IMR-90 (cell line): ENCODE measurements at regions not wholly inside any gene's neighbourhood (a gene's known extent, or its start where the extent isn't known, plus 50 kb on each side); places are given as distances from the start of the nearest gene placed in this dataset.

Experiments used
- ATAC-seq: fragments of 200-7000 bp; cut with Tn5 transposase; 2 replicates; pipeline ENCODE4 v1.9.1; 2020; ENCODE audit warnings: low read depth, mild to moderate bottlenecking, moderate library complexity
- BruUV-seq: library from RNA; stranded (reverse); fragments of 400-500 nt; replicated peaks from 2 replicates; lab custom pipeline; 2021; lab: Mats Ljungman, UMichigan
- CTCF ChIA-PET: fragments of 300-600 bp; formaldehyde crosslinking; extraction: SDS; loops from one replicate; lab custom pipeline; 2021; ENCODE audit warnings: antibody characterized with exemption; lab: Yijun Ruan, JAX
- POLR2A ChIA-PET: fragments of 300-600 bp; sonication (Branson Sonifier 250); formaldehyde crosslinking; loops from one replicate; lab custom pipeline; 2022; ENCODE audit warnings: antibody characterized with exemption; ENCODE audit not compliant: unreplicated experiment; lab: Charles Lee
- DNase-seq: peaks from one replicate; pipeline ENCODE4 v3.0.0; 2013
- H2AFZ ChIP-seq: replicated peaks from 2 replicates; pipeline ENCODE3; 2013; ENCODE audit warnings: low read length, mild to moderate bottlenecking; ENCODE audit not compliant: poor library complexity
- H2AK5ac ChIP-seq: 2 replicates; pipeline ENCODE4 v1.6.1; 2013; ENCODE audit warnings: low read depth, low read length, inconsistent platforms
- H2AK9ac ChIP-seq: replicated peaks from 2 replicates; pipeline ENCODE3; 2013; ENCODE audit warnings: mild to moderate bottlenecking, low read depth, low read length, moderate library complexity; ENCODE audit not compliant: poor library complexity
- H2BK120ac ChIP-seq: 2 replicates; pipeline ENCODE4 v1.6.1; 2013; ENCODE audit warnings: low read depth, low read length, inconsistent platforms
- H2BK15ac ChIP-seq: 3 replicates; pipeline ENCODE4 v1.6.1; 2013; ENCODE audit warnings: low read depth, low read length, inconsistent platforms
- H2BK20ac ChIP-seq: 2 replicates; pipeline ENCODE4 v1.6.1; 2013; ENCODE audit warnings: low read depth, mild to moderate bottlenecking, inconsistent platforms, low read length, moderate library complexity
- H2BK5ac ChIP-seq: 2 replicates; pipeline ENCODE4 v1.6.1; 2013; ENCODE audit warnings: mild to moderate bottlenecking, low read depth, low read length, inconsistent platforms; ENCODE audit not compliant: poor library complexity, severe bottlenecking
- H3K14ac ChIP-seq: replicated peaks from 2 replicates; pipeline ENCODE4 v1.6.1; 2013; ENCODE audit warnings: low read depth, low read length, inconsistent platforms
- H3K18ac ChIP-seq: 2 replicates; pipeline ENCODE4 v1.6.1; 2013; ENCODE audit warnings: low read depth, low read length, control low read depth
- H3K23ac ChIP-seq: 2 replicates; pipeline ENCODE4 v1.6.1; 2013; ENCODE audit warnings: low read depth, low read length, inconsistent platforms
- H3K27ac ChIP-seq: 2 replicates; pipeline ENCODE4 v1.5.1; 2013; ENCODE audit warnings: mild to moderate bottlenecking, control low read depth, low read length; ENCODE audit not compliant: insufficient read depth
- H3K27me3 ChIP-seq: 2 replicates; pipeline ENCODE4 v1.6.1; 2013; ENCODE audit warnings: low read length; ENCODE audit not compliant: control insufficient read depth, insufficient read depth
- H3K36me3 ChIP-seq: 2 replicates; pipeline ENCODE4 v1.6.1; 2013; ENCODE audit warnings: low read length, mixed read lengths; ENCODE audit not compliant: control insufficient read depth, insufficient read depth
- H3K4ac ChIP-seq: 2 replicates; pipeline ENCODE4 v1.6.1; 2013; ENCODE audit warnings: low read depth, low read length, inconsistent platforms
- H3K4me1 ChIP-seq: 2 replicates; pipeline ENCODE4 v1.6.1; 2013; ENCODE audit warnings: low read length, mixed read lengths; ENCODE audit not compliant: control insufficient read depth, insufficient read depth
- H3K4me2 ChIP-seq: 2 replicates; pipeline ENCODE4 v1.6.1; 2013; ENCODE audit warnings: low read depth, mild to moderate bottlenecking, control low read depth, low read length, moderate library complexity
- H3K4me3 ChIP-seq: 2 replicates; pipeline ENCODE4 v1.5.1; 2013; ENCODE audit warnings: low read depth, mild to moderate bottlenecking, control low read depth, low read length, moderate library complexity; ENCODE audit not compliant: insufficient read depth
- H3K56ac ChIP-seq: 2 replicates; pipeline ENCODE4 v1.6.1; 2013; ENCODE audit warnings: low read length, inconsistent platforms; ENCODE audit not compliant: insufficient read depth; ENCODE audit errors: extremely low read depth
- H3K79me1 ChIP-seq, 2 experiments: 2 replicates each; pipeline ENCODE4 v1.6.1; 2013; ENCODE audit warnings: low read length in 2 of 2, inconsistent platforms in 1 of 2, low read depth in 1 of 2
- H3K9ac ChIP-seq: 2 replicates; pipeline ENCODE4 v1.6.1; 2013; ENCODE audit warnings: low read depth, low read length, control low read depth
- H3K9me1 ChIP-seq: 2 replicates; pipeline ENCODE4 v1.6.1; 2013; ENCODE audit warnings: low read length, inconsistent platforms; ENCODE audit not compliant: insufficient read depth
- H3K9me3 ChIP-seq: 2 replicates; pipeline ENCODE4 v1.6.1; 2013; ENCODE audit warnings: low read length; ENCODE audit not compliant: control insufficient read depth, insufficient read depth
- H4K20me1 ChIP-seq: 2 replicates; pipeline ENCODE4 v1.6.1; 2013; ENCODE audit warnings: low read length, inconsistent platforms; ENCODE audit not compliant: insufficient read depth
- H4K5ac ChIP-seq: 2 replicates; pipeline ENCODE4 v1.6.1; 2013; ENCODE audit warnings: mild to moderate bottlenecking, low read depth, low read length, control low read depth
- H4K8ac ChIP-seq, 2 experiments: 2 replicates each; pipeline ENCODE4 v1.6.1; 2013; ENCODE audit warnings: low read depth in 2 of 2, low read length in 2 of 2, control low read depth in 1 of 2, inconsistent platforms in 1 of 2
- H4K91ac ChIP-seq: 2 replicates; pipeline ENCODE4 v1.6.1; 2013; ENCODE audit warnings: low read depth, low read length, inconsistent platforms; ENCODE audit not compliant: insufficient read depth
- BHLHE40 ChIP-seq: fragments of 150-350 bp; IDR thresholded peaks from 2 replicates; pipeline ENCODE4 v1.6.1; 2016; ENCODE audit warnings: mild to moderate bottlenecking, low read depth, low read length
- CEBPB ChIP-seq: IDR thresholded peaks from 2 replicates; pipeline ENCODE4 v1.6.1; 2012; ENCODE audit warnings: low read depth, low read length, improper control_type of control experiment
- CHD1 ChIP-seq: IDR thresholded peaks from 2 replicates; pipeline ENCODE4 v1.6.1; 2012; ENCODE audit warnings: low read depth, low read length, improper control_type of control experiment
- CTCF ChIP-seq: conservative IDR thresholded peaks from 2 replicates; pipeline ENCODE4 v1.5.1; 2012; ENCODE audit warnings: mild to moderate bottlenecking, low read depth, low read length, improper control_type of control experiment
- ELK1 ChIP-seq: fragments of 150-350 bp; IDR thresholded peaks from 2 replicates; pipeline ENCODE4 v1.6.1; 2016; ENCODE audit warnings: low read depth, mild to moderate bottlenecking, low read length, moderate library complexity, borderline replicate concordance
- FOS ChIP-seq: fragments of 150-350 bp; IDR thresholded peaks from 2 replicates; pipeline ENCODE4 v1.6.1; 2016; ENCODE audit warnings: low read depth, low read length
- MAFK ChIP-seq: IDR thresholded peaks from 2 replicates; pipeline ENCODE4 v1.6.1; 2012; ENCODE audit warnings: low read depth, low read length, improper control_type of control experiment
- MAZ ChIP-seq: IDR thresholded peaks from 2 replicates; pipeline ENCODE4 v1.6.1; 2012; ENCODE audit warnings: low read depth, mild to moderate bottlenecking, low read length, improper control_type of control experiment, moderate library complexity, borderline replicate concordance
- MXI1 ChIP-seq: IDR thresholded peaks from 2 replicates; pipeline ENCODE4 v1.6.1; 2012; ENCODE audit warnings: low read depth, mild to moderate bottlenecking, low read length, moderate library complexity, borderline replicate concordance
- NFE2L2 ChIP-seq: fragments of 150-350 bp; IDR thresholded peaks from 2 replicates; pipeline ENCODE4 v1.6.1; 2016; ENCODE audit warnings: low read depth, mild to moderate bottlenecking, low read length
- POLR2A ChIP-seq: IDR thresholded peaks from 2 replicates; pipeline ENCODE4 v1.6.1; 2012; ENCODE audit warnings: mild to moderate bottlenecking, low read depth, low read length
- RAD21 ChIP-seq: IDR thresholded peaks from 2 replicates; pipeline ENCODE4 v1.6.1; 2012; ENCODE audit warnings: low read length, improper control_type of control experiment
- RCOR1 ChIP-seq: IDR thresholded peaks from 2 replicates; pipeline ENCODE4 v1.6.1; 2012; ENCODE audit warnings: mild to moderate bottlenecking, low read length, improper control_type of control experiment; ENCODE audit not compliant: insufficient replicate concordance
- RFX5 ChIP-seq: IDR thresholded peaks from 2 replicates; pipeline ENCODE4 v1.8.0; 2012; ENCODE audit warnings: low read depth, mild to moderate bottlenecking, low read length, moderate library complexity
- SMC3 ChIP-seq: fragments of 150-350 bp; IDR thresholded peaks from 2 replicates; pipeline ENCODE4 v1.6.1; 2016; ENCODE audit warnings: low read depth, mild to moderate bottlenecking, antibody characterized with exemption, low read length, moderate library complexity
- USF2 ChIP-seq: fragments of 150-350 bp; IDR thresholded peaks from 2 replicates; pipeline ENCODE4 v1.6.1; 2017; ENCODE audit warnings: mild to moderate bottlenecking, antibody characterized with exemption, low read length, low read depth
- WGBS, 2 experiments: methylation state at CpG; one replicate each; pipeline versions ENCODE4 v1.1.5 to v1.1.7; 2013; ENCODE audit warnings: missing lambda C conversion rate in 2 of 2; ENCODE audit not compliant: insufficient read length in 1 of 2; ENCODE audit errors: extremely low coverage in 2 of 2; 5-methylcytosine and 5-hydroxymethylcytosine counted together
- dilution Hi-C: fragments of 300-500 bp; cut with HindIII; formaldehyde crosslinking; loops from one replicate; pipeline ENCODE4 v1.14.3; 2018; ENCODE audit warnings: low sequenced_read_pairs; ENCODE audit not compliant: unreplicated experiment
- in situ Hi-C: fragments of 300-500 bp; cut with MboI; formaldehyde crosslinking; loops from 3 replicates; pipeline ENCODE4 v1.14.3; 2019; ENCODE audit warnings: low sequenced_read_pairs, inconsistent platforms, mixed read lengths
- intact Hi-C: fragments of 100-400 bp; cut with micrococcal nuclease; formaldehyde crosslinking; loops from 2 replicates; pipeline ENCODE4 v1.10.0; 2022

- H4K20me1 ChIP-seq = no peaks in the 10 kb centered on the region
- WGBS, 2 experiments = no CpG with 5 or more reads among the region's 3 CpGs
- no peak overlapping the region for H4K91ac ChIP-seq
- POLR2A ChIA-PET = no interaction called here
- H2AK9ac ChIP-seq = no peak overlapping the region
- no peak overlapping the region for H4K5ac ChIP-seq
- no peak overlapping the region for H3K4me3 ChIP-seq
- no TSS peak for BruUV-seq
- no peaks in the 10 kb centered on the region for H3K27me3 ChIP-seq
- H2BK15ac ChIP-seq = no peak overlapping the region
- intact Hi-C loops (no loop called here), dilution Hi-C loops (no loop called here), in situ Hi-C loops (no loop called here)
- ATAC-seq (no peak), DNase-seq (no peak)
- no peak overlapping the region for H3K56ac ChIP-seq
- no peaks in the 10 kb centered on the region for H3K4me1 ChIP-seq
- H3K9me1 ChIP-seq = no peaks in the 10 kb centered on the region
- H3K9me3 ChIP-seq = peaks cover 2% of the 10 kb centered on the region
- no peaks in the 10 kb centered on the region for H3K79me1 ChIP-seq
- H4K8ac ChIP-seq = no peak overlapping the region
- H3K14ac ChIP-seq = no peak overlapping the region
- H3K4ac ChIP-seq = no peak overlapping the region
- TF ChIP-seq NFE2L2 (no peak), MAFK (no peak), USF2 (no peak), MAZ (no peak), ELK1 (no peak), CTCF (no peak), RAD21 (no peak), BHLHE40 (no peak), CEBPB (no peak), SMC3 (no peak), MXI1 (no peak), RFX5 (no peak), POLR2A (no peak), RCOR1 (no peak), FOS (no peak), CHD1 (no peak)
- H2AK5ac ChIP-seq = no peak overlapping the region
- H3K9ac ChIP-seq = no peak overlapping the region
- H3K36me3 ChIP-seq = no peaks in the 10 kb centered on the region
- H2BK5ac ChIP-seq = no peak overlapping the region
- H3K23ac ChIP-seq = no peak overlapping the region
- CTCF ChIA-PET = no interaction called here
- no peak overlapping the region for H2AFZ ChIP-seq
- H3K27ac ChIP-seq = no peak overlapping the region
- no peak overlapping the region for H2BK120ac ChIP-seq
- no peak overlapping the region for H3K4me2 ChIP-seq
- no peak overlapping the region for H3K18ac ChIP-seq
- H2BK20ac ChIP-seq = no peak overlapping the region
Observed at GRCh38 chr13:54875111-54875510, 1846.5 kb downstream of the OLFM4 start.
